ENCODE measurements at regions not wholly inside any gene's neighbourhood (a gene's known extent, or its start where the extent isn't known, plus 50 kb on each side); places are given as distances from the start of the nearest gene placed in this dataset.

GRCh38 chr5:105409695-105410094 lies 1847.1 kb upstream of the NUDT12 start:
- TF ChIP-seq CTCF (IDR thresholded peaks at IDR 0.05 in 2 of 3, conservative IDR thresholded peaks at IDR 0.05 in 1 of 3; ENCODE audit: borderline replicate concordance in 1 of 3, insufficient read depth in 1 of 3, low read depth in 2 of 3, low read length in 2 of 3) (no peak), ELF1 (IDR thresholded peaks at IDR 0.05; ENCODE audit: borderline replicate concordance, low read depth) (no peak), POLR2AphosphoS5 (IDR thresholded peaks at IDR 0.05; ENCODE audit: low read depth, low read length) (no peak), YY1 (IDR thresholded peaks at IDR 0.05; ENCODE audit: extremely low read depth, insufficient replicate concordance, low read depth, low read length) (no peak), MAX (IDR thresholded peaks at IDR 0.05) (no peak), TCF7L2 (IDR thresholded peaks at IDR 0.05; ENCODE audit: borderline replicate concordance, extremely low read depth, insufficient read depth, insufficient read length) (no peak), RAD21 (IDR thresholded peaks at IDR 0.05; ENCODE audit: low read depth) (no peak), EGR1 (IDR thresholded peaks at IDR 0.05; ENCODE audit: low read depth) (no peak)

Measured in HCT116 (cell line).